ENCODE measurements at regions not wholly inside any gene's neighbourhood (a gene's known extent, or its start where the extent isn't known, plus 50 kb on each side); places are given as distances from the start of the nearest gene placed in this dataset.
A peak's percentile ranks its signal among the peaks of the same experiment; 100 is the strongest.
"Not testable (repeated sequence)": the region's sequence is repeated elsewhere in the genome, so short reads cannot be mapped to it uniquely, and the experiment has no call there.

- DNase-seq (ENCODE audit: low read depth in 2 of 2) = no peak
Measured at GRCh38 chr1:9441451-9442133, 97.7 kb upstream of the SLC25A33 start.

GRCh38 chr1:9442278-9442846 lies 96.9 kb upstream of the SLC25A33 start:
- no peak for DNase-seq (ENCODE audit: low read depth in 2 of 2)

GRCh38 chr1:9442986-9443385 lies 96.3 kb upstream of the SLC25A33 start:
- no peak for DNase-seq (ENCODE audit: low read depth in 2 of 2)

GRCh38 chr1:9443913-9444445 lies 95.3 kb upstream of the SLC25A33 start:
- DNase-seq (ENCODE audit: low read depth in 2 of 2) = no peak

- DNase-seq (ENCODE audit: low read depth in 2 of 2) = no peak
Measured at GRCh38 chr1:9444532-9444931, 94.7 kb upstream of the SLC25A33 start.

GRCh38 chr1:9445081-9445480 lies 94.2 kb upstream of the SLC25A33 start:
- not testable (repeated sequence) for DNase-seq (ENCODE audit: low read depth in 2 of 2)

- no peak for DNase-seq (ENCODE audit: low read depth in 2 of 2)
Measured at GRCh38 chr1:9447215-9447960, 91.9 kb upstream of the SLC25A33 start.

GRCh38 chr1:9448132-9449109 lies 90.8 kb upstream of the SLC25A33 start:
- DNase-seq (ENCODE audit: low read depth in 2 of 2) = no peak

- no peak for DNase-seq (ENCODE audit: low read depth in 2 of 2)
Measured at GRCh38 chr1:9449110-9449627, 90.1 kb upstream of the SLC25A33 start.

GRCh38 chr1:9449976-9450696 lies 89.1 kb upstream of the SLC25A33 start:
- DNase-seq (ENCODE audit: low read depth in 2 of 2) = no peak

- DNase-seq (ENCODE audit: low read depth in 2 of 2) = no peak
Measured at GRCh38 chr1:9451081-9451480, 88.2 kb upstream of the SLC25A33 start.

- no peak for DNase-seq (ENCODE audit: low read depth in 2 of 2)
Measured at GRCh38 chr1:9452516-9453140, 86.6 kb upstream of the SLC25A33 start.

- no peak for DNase-seq (ENCODE audit: low read depth in 2 of 2)
Measured at GRCh38 chr1:9453375-9453774, 85.9 kb upstream of the SLC25A33 start.

- DNase-seq (ENCODE audit: low read depth in 2 of 2) = no peak
Measured at GRCh38 chr1:9453779-9454418, 85.4 kb upstream of the SLC25A33 start.

GRCh38 chr1:9454494-9455066 lies 84.7 kb upstream of the SLC25A33 start:
- DNase-seq (ENCODE audit: low read depth in 2 of 2) = no peak

- DNase-seq (ENCODE audit: low read depth in 2 of 2) = peak; percentile 62 to 67
Measured at GRCh38 chr1:9455487-9456234, 83.6 kb upstream of the SLC25A33 start.

- no peak for DNase-seq (ENCODE audit: low read depth in 2 of 2)
Measured at GRCh38 chr1:9456833-9457232, 82.4 kb upstream of the SLC25A33 start.

GRCh38 chr1:9459816-9460407 lies 79.4 kb upstream of the SLC25A33 start:
- no peak for DNase-seq (ENCODE audit: low read depth in 2 of 2)

Data from stimulated activated CD4-positive, alpha-beta T cell treated with anti-CD3 and anti-CD28 coated beads, Interleukin-1b, Interleukin-23, amount 100 ng/mL, for 4 hours (primary cell).